ENCODE measurements at regions not wholly inside any gene's neighbourhood (a gene's known extent, or its start where the extent isn't known, plus 50 kb on each side); places are given as distances from the start of the nearest gene placed in this dataset.

GRCh38 chr9:1910269-1910811 is 104.8 kb upstream of the SMARCA2 start:
- TF ChIP-seq CTCF (IDR thresholded peaks at IDR 0.05): no peak

GRCh38 chr9:1913631-1914330 is 101.4 kb upstream of the SMARCA2 start:
- TF ChIP-seq CTCF (IDR thresholded peaks at IDR 0.05): no peak

- no peak for TF ChIP-seq CTCF (IDR thresholded peaks at IDR 0.05)
Measured at GRCh38 chr9:1916095-1916494, 99.1 kb upstream of the SMARCA2 start.

- no peak for TF ChIP-seq CTCF (IDR thresholded peaks at IDR 0.05)
Measured at GRCh38 chr9:1916655-1917054, 98.5 kb upstream of the SMARCA2 start.

GRCh38 chr9:1917396-1917935 is 97.7 kb upstream of the SMARCA2 start:
- no peak for TF ChIP-seq CTCF (IDR thresholded peaks at IDR 0.05)

GRCh38 chr9:1918108-1918507 is 97.0 kb upstream of the SMARCA2 start:
- no peak for TF ChIP-seq CTCF (IDR thresholded peaks at IDR 0.05)

GRCh38 chr9:1918622-1919021 is 96.5 kb upstream of the SMARCA2 start:
- no peak for TF ChIP-seq CTCF (IDR thresholded peaks at IDR 0.05)
